K562 (cell line): ENCODE measurements at regions not wholly inside any gene's neighbourhood (a gene's known extent, or its start where the extent isn't known, plus 50 kb on each side); places are given as distances from the start of the nearest gene placed in this dataset.

ENCODE experiments used
- ATAC-seq: fragments of 200-7000 bp; cut with Tn5 transposase; 3 replicates; pipeline ENCODE4 v1.9.1; 2020; ENCODE audit warnings: moderate library complexity
- BruUV-seq: library from RNA; stranded (reverse); fragments of 400-500 nt; replicated peaks from 2 replicates; lab custom pipeline; 2021; lab: Mats Ljungman, UMichigan
- CTCF ChIA-PET: fragments of 300-600 bp; formaldehyde crosslinking; extraction: SDS; loops from one replicate; lab custom pipeline; 2021; ENCODE audit warnings: low intra/inter-chr PET ratio; lab: Yijun Ruan, JAX
- POLR2A ChIA-PET: fragments of 300-600, 350-650 bp; sonication (Branson Sonifier 250); formaldehyde crosslinking; extraction: SDS; loops from one replicate; lab custom pipeline; 2021; ENCODE audit warnings: antibody characterized with exemption, inconsistent platforms; lab: Yijun Ruan, JAX
- DNase-seq, 4 experiments: peaks; one replicate each; pipeline versions ENCODE4 v3.0.0 to v3.0.0-alpha.2; 2011 to 2018; ENCODE audit warnings: low spot score in 3 of 4, mixed read lengths in 3 of 4; ENCODE audit errors: extremely low read depth in 1 of 4
- FAIRE-seq: peaks from 2 replicates; lab custom pipeline; 2011; peaks lifted over from hg19 to GRCh38; lab: Jason Lieb, UNC
- H2AFZ ChIP-seq: 2 replicates; pipeline ENCODE4 v1.6.0; 2011; ENCODE audit warnings: low read depth, low read length, control low read depth, inconsistent platforms
- H3K27ac ChIP-seq: fragments of 200-600 bp; 3 replicates; pipeline ENCODE4 v1.8.0; 2011; ENCODE audit warnings: low read depth, mild to moderate bottlenecking, control low read depth, inconsistent platforms, low read length, moderate library complexity, mixed read lengths; ENCODE audit errors: extremely low read depth
- H3K27me3 ChIP-seq, 2 experiments: fragments of 300-600 bp in 1 of 2; 2 replicates in 1 of 2; 3 replicates in 1 of 2; pipeline versions ENCODE4 v1.6.0 to v1.8.0; 2011; ENCODE audit warnings: inconsistent platforms in 2 of 2, low read length in 2 of 2, mild to moderate bottlenecking in 1 of 2, mixed read lengths in 1 of 2, moderate library complexity in 1 of 2; ENCODE audit not compliant: control insufficient read depth in 2 of 2, insufficient read depth in 2 of 2
- H3K36me3 ChIP-seq: fragments of 300-600 bp; 3 replicates; pipeline ENCODE4 v1.8.0; 2011; ENCODE audit warnings: mild to moderate bottlenecking, low read length, inconsistent platforms; ENCODE audit not compliant: control insufficient read depth, insufficient read depth
- H3K4me1 ChIP-seq, 2 experiments: fragments of 200-600 bp in 1 of 2; replicated peaks in 1 of 2; 2 replicates in 1 of 2; 3 replicates in 1 of 2; pipeline versions ENCODE4 v1.5.1 to v1.8.0; 2011; ENCODE audit warnings: inconsistent platforms in 2 of 2, low read length in 2 of 2, mild to moderate bottlenecking in 1 of 2, mixed read lengths in 1 of 2, moderate library complexity in 1 of 2; ENCODE audit not compliant: control insufficient read depth in 2 of 2, insufficient read depth in 2 of 2
- H3K4me2 ChIP-seq: 2 replicates; pipeline ENCODE4 v1.6.1; 2011; ENCODE audit warnings: low read length, control low read depth, inconsistent platforms, mixed read lengths; ENCODE audit not compliant: insufficient read depth
- H3K4me3 ChIP-seq: fragments of 200-600 bp; sonication (generic), shearing (Covaris generic); 2 replicates; pipeline ENCODE4 v1.5.1; 2016; ENCODE audit warnings: control low read depth, inconsistent platforms
- H3K79me2 ChIP-seq: fragments of 200-600 bp; 3 replicates; pipeline ENCODE4 v1.8.0; 2011; ENCODE audit warnings: low read length, inconsistent platforms; ENCODE audit not compliant: control insufficient read depth, insufficient read depth
- H3K9ac ChIP-seq, 2 experiments: 2 replicates each; pipeline versions ENCODE4 v1.6.0 to v1.6.1; 2011; ENCODE audit warnings: low read depth in 2 of 2, low read length in 2 of 2, control low read depth in 1 of 2, inconsistent platforms in 1 of 2, mild to moderate bottlenecking in 1 of 2, mixed read lengths in 1 of 2; ENCODE audit not compliant: insufficient read depth in 1 of 2
- H3K9me1 ChIP-seq: one replicate; pipeline ENCODE4 v1.6.0; 2011; ENCODE audit warnings: inconsistent platforms, mild to moderate bottlenecking, low read length, moderate library complexity; ENCODE audit not compliant: control insufficient read depth, insufficient read depth
- H3K9me3 ChIP-seq: replicated peaks from 2 replicates; pipeline ENCODE4 v1.5.1; 2011; ENCODE audit warnings: low read depth, low read length, inconsistent platforms; ENCODE audit not compliant: control insufficient read depth, insufficient read depth
- H4K20me1 ChIP-seq: replicated peaks from 2 replicates; pipeline ENCODE4 v1.6.1; 2011; ENCODE audit warnings: low read length, inconsistent platforms, mixed read lengths; ENCODE audit not compliant: control insufficient read depth, insufficient read depth
- ATF1 ChIP-seq, 2 experiments: fragments of 450-650 bp in 1 of 2; IDR thresholded peaks; 2 replicates each; pipeline ENCODE4 v1.6.1; 2016; ENCODE audit warnings: missing compliant biosample characterization in 1 of 2, missing genetic modification characterization in 1 of 2
- POLR3A ChIP-seq: IDR thresholded peaks from 2 replicates; pipeline ENCODE4 v1.6.1; 2011; ENCODE audit warnings: borderline replicate concordance, mild to moderate bottlenecking, moderate library complexity; ENCODE audit not compliant: insufficient read length, insufficient read depth; ENCODE audit errors: extremely low read depth
- PRMT5 ChIP-seq: sonication (generic); formaldehyde crosslinking; IDR thresholded peaks from 2 replicates; pipeline ENCODE4 v1.5.0; 2020; ENCODE audit warnings: missing genetic modification reagents
- RNF219 ChIP-seq: fragments of 250-450 bp; sonication (Bioruptor Pico); IDR thresholded peaks from 2 replicates; pipeline ENCODE4 v1.5.0; 2022; ENCODE audit warnings: mild to moderate bottlenecking
- SOX6 ChIP-seq: fragments of 450-650 bp; IDR thresholded peaks from 2 replicates; pipeline ENCODE4 v1.6.1; 2014; ENCODE audit warnings: mild to moderate bottlenecking
- TEAD2 ChIP-seq: fragments of 450-650 bp; IDR thresholded peaks from 2 replicates; pipeline ENCODE4 v1.6.1; 2016; ENCODE audit warnings: missing genetic modification characterization, control low read depth, missing compliant biosample characterization
- ZKSCAN8 ChIP-seq: fragments of 200-800 bp; sonication (Bioruptor generic); IDR thresholded peaks from 2 replicates; pipeline ENCODE4 v1.6.1; 2016; ENCODE audit warnings: missing genetic modification characterization, missing compliant biosample characterization
- WGBS: fragments of 100-300 bp; shearing (Covaris generic); methylation state at CpG from one replicate; pipeline ENCODE4 v1.1.6; 2016; ENCODE audit warnings: low coverage, mixed read lengths; ENCODE audit not compliant: insufficient coverage; ENCODE audit errors: missing lambda C conversion rate; 5-methylcytosine and 5-hydroxymethylcytosine counted together
- in situ Hi-C: fragments of 300-500 bp; cut with MboI; formaldehyde crosslinking; loops from 4 replicates; pipeline ENCODE4 v1.15.0; 2018; ENCODE audit warnings: inconsistent platforms, mixed read lengths
- intact Hi-C: fragments of 100-400 bp; cut with micrococcal nuclease; formaldehyde crosslinking; loops from 2 replicates; pipeline ENCODE4 v1.14.2; 2022
- TF ChIP-seq, protein P1 (sequence below): fragments of 200-400 bp; formaldehyde crosslinking; IDR thresholded peaks from 2 replicates; pipeline ENCODE4 v1.6.1; 2017; ENCODE audit warnings: mild to moderate bottlenecking, low read depth, low read length, moderate library complexity

DNA sequence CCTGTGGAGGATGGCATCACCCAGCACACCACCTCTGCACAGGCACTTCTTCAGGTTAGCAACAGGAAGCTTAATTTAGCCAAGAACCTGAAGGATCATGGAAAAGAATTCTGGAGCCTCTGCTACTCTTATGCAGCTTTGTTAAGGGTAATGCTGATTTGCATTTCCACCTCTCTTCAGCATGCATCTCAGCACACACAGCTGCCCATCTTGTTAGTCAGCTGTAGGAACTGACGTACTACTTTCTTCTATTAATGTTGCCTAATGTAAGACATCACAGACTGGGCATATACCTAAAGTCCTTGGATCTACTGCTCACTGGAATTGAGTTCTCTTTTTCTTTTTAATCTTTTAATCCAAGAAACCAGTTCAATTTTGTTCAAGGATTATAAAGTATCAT is 181.0 kb downstream of the SPP2 start (continued):
- no peak for TF ChIP-seq TEAD2 (tag)

DNA sequence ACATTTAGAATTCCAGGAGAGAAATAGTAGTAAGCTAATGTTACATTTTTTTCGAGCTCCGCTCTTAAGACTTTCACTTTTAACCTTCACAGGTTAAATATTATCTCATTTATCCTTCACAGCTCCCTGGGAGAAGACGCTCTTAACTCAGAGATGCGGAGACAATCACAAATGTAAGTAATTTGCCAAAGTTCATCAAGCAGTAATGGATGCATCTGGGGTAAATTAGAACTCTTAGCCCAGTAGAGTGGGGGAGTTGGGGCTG is 168.5 kb downstream of the SPP2 start:
- Histone ChIP-seq H3K9me1 (no peaks in the 10 kb centered on the region), H4K20me1 (no peaks in the 10 kb centered on the region), H3K9ac (no peak overlapping the region), H3K79me2 (no peaks in the 10 kb centered on the region), H3K9me3 (no peaks in the 10 kb centered on the region), H3K27ac (no peak overlapping the region), H3K27me3 (no peaks in the 10 kb centered on the region), H2AFZ (no peak overlapping the region), H3K36me3 (no peaks in the 10 kb centered on the region), H3K4me3 (no peak overlapping the region), H3K4me1 (no peaks in the 10 kb centered on the region), H3K4me2 (no peak overlapping the region)
- intact Hi-C loops: no loop called here
- ATAC-seq (no peak), DNase-seq (no peak), FAIRE-seq (no peak)
- WGBS: 0% methylated on average over 4 of the region's 4 CpGs
- ChIA-PET POLR2A (no interaction called here), CTCF (no interaction called here)
- BruUV-seq: no TSS peak
- in situ Hi-C loops: no loop called here
- TF ChIP-seq ZKSCAN8 (CRISPR knock-in tag): no peak
- TF ChIP-seq ATF1 (CRISPR knock-in tag; IDR thresholded peaks at IDR 0.05): no peak
- no peak for TF ChIP-seq ATF1 (tag; IDR thresholded peaks at IDR 0.05)
- no peak for TF ChIP-seq RNF219 (CRISPR knock-in tag)
- no peak for TF ChIP-seq POLR3A
- TF ChIP-seq PRMT5 (CRISPR knock-in tag): no peak
- TF ChIP-seq, protein P1, sequence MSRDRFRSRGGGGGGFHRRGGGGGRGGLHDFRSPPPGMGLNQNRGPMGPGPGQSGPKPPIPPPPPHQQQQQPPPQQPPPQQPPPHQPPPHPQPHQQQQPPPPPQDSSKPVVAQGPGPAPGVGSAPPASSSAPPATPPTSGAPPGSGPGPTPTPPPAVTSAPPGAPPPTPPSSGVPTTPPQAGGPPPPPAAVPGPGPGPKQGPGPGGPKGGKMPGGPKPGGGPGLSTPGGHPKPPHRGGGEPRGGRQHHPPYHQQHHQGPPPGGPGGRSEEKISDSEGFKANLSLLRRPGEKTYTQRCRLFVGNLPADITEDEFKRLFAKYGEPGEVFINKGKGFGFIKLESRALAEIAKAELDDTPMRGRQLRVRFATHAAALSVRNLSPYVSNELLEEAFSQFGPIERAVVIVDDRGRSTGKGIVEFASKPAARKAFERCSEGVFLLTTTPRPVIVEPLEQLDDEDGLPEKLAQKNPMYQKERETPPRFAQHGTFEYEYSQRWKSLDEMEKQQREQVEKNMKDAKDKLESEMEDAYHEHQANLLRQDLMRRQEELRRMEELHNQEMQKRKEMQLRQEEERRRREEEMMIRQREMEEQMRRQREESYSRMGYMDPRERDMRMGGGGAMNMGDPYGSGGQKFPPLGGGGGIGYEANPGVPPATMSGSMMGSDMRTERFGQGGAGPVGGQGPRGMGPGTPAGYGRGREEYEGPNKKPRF: no peak
- TF ChIP-seq SOX6: no peak
